ENCODE measurements at regions not wholly inside any gene's neighbourhood (a gene's known extent, or its start where the extent isn't known, plus 50 kb on each side); places are given as distances from the start of the nearest gene placed in this dataset.
"Not testable (repeated sequence)": the region's sequence is repeated elsewhere in the genome, so short reads cannot be mapped to it uniquely, and the experiment has no call there.

GRCh38 chr10:18860186-18860585 lies 188.4 kb upstream of the MALRD1 start:
- in situ Hi-C loops (cut with HindIII; ENCODE audit: low pct_unique_long_range_greater_than_20kb, low sequenced_read_pairs), result no loop called here
- no peak for DNase-seq (ENCODE audit: low read depth, low spot score)

- in situ Hi-C loops (cut with HindIII; ENCODE audit: low pct_unique_long_range_greater_than_20kb, low sequenced_read_pairs), result no loop called here
- no peak for DNase-seq (ENCODE audit: low read depth, low spot score)
These were observed 187.9 kb upstream of the MALRD1 start for GRCh38 chr10:18860631-18861240.

GRCh38 chr10:18861382-18861781 lies 187.2 kb upstream of the MALRD1 start:
- no peak for DNase-seq (ENCODE audit: low read depth, low spot score)
- in situ Hi-C loops (cut with HindIII; ENCODE audit: low pct_unique_long_range_greater_than_20kb, low sequenced_read_pairs), result no loop called here

DNA sequence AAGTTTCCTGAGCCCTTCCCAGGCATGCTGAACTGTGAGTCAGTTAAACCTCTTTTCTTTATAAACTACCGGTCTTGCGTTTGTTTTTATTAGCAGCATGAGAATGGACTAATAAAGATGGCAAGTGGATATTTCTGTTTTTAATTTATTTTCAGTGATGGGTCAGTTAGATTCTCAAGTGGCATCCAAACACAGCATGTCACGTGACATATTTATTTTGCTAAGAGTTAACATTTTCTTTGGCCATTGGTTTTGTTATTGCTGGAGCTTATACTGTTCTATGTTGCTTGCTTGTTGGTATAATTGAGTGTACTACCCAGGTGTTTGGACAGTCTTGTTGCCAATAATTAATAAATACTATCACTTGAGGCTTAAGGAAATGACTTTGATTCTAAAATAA lies 181.7 kb upstream of the MALRD1 start:
- in situ Hi-C loops (cut with HindIII; ENCODE audit: low pct_unique_long_range_greater_than_20kb, low sequenced_read_pairs), result no loop called here
- no peak for DNase-seq (ENCODE audit: low read depth, low spot score)

GRCh38 chr10:18868919-18869318 lies 179.7 kb upstream of the MALRD1 start:
- DNase-seq (ENCODE audit: low read depth, low spot score), result no peak
- in situ Hi-C loops (cut with HindIII; ENCODE audit: low pct_unique_long_range_greater_than_20kb, low sequenced_read_pairs), result no loop called here

DNA sequence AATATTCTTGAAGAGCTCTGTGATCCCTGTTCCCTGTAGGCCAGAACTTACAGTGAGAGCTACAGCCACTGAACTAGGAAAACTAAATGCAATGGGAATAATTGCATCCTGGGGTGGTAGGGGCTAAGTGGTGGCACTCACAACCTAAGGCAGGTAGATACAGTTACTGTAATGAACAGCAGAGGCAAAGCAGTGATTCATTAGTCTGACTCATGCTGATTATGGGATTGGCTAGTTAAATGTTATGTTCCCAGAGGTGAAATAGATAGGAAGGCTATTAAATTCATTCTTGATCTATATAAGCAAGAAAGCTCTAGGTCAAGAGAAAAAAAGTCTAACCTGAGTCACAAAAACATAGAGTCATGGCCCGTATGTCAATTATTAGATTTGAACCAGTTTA lies 173.1 kb upstream of the MALRD1 start:
- DNase-seq (ENCODE audit: low read depth, low spot score), result no peak
- in situ Hi-C loops (cut with HindIII; ENCODE audit: low pct_unique_long_range_greater_than_20kb, low sequenced_read_pairs), result no loop called here

DNA sequence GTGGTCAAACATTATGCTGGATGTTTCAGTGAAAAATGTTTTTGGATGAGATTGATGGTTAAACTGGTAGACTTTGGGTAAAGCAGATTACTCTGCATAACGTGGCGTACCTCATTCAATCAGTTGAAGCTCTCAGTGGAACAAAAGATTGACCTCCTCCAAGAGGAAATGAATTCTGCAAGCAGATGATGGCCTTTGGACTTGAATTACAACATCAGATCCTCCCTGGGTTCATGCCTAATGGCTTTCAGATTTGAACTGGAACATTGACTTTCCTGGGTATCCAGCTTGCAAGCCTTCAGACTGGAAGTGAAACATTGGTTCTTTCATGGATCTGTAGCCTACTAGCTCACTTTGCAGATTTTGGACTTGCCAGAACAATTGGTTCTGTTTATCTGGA lies 169.3 kb upstream of the MALRD1 start:
- in situ Hi-C loops (cut with HindIII; ENCODE audit: low pct_unique_long_range_greater_than_20kb, low sequenced_read_pairs), result no loop called here
- DNase-seq (ENCODE audit: low read depth, low spot score), result no peak

DNA sequence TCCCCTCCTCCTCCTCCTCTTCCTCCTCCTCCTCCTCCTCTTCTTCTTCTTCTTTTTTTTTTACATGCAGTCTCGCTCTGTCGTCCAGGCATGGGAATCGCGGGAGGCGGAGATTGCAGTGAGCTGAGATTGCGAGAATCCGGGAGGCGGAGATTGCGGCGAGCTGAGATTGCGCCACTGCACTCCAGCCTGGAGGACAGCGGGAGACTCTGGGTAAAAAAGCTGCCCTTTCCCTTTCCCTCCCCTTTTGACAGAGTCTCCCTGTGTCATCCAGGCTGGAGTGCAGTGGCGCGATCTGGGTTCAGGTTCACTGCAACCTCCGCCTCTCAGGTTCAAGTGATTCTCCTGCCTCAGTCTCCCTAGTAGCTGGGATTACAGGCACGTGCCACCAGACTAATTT lies 168.1 kb upstream of the MALRD1 start:
- in situ Hi-C loops (cut with HindIII; ENCODE audit: low pct_unique_long_range_greater_than_20kb, low sequenced_read_pairs), result no loop called here
- DNase-seq (ENCODE audit: low read depth, low spot score), result peak; percentile 49

DNA sequence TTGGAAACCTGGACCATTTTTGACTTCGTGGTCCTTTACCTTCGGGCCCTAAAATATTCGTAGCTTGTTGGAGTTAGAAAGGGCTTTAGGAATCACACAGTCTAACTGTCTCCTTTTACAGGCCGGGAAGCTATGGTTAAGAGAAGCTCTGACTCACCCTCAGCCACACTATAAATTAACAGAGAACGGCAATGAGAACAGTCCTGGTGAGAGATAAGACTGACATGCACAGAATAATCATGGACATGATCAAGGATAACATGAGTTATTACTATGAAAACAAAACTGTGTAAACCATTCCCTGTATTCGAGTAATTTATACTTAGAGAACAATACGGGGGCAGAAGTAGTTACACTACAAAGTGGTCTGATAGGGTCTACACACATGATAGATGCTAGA lies 162.5 kb upstream of the MALRD1 start:
- in situ Hi-C loops (cut with HindIII; ENCODE audit: low pct_unique_long_range_greater_than_20kb, low sequenced_read_pairs), result no loop called here
- DNase-seq (ENCODE audit: low read depth, low spot score), result no peak

GRCh38 chr10:18906636-18907035 lies 142.0 kb upstream of the MALRD1 start:
- DNase-seq (ENCODE audit: low read depth, low spot score), result no peak
- in situ Hi-C loops (cut with HindIII; ENCODE audit: low pct_unique_long_range_greater_than_20kb, low sequenced_read_pairs), result no loop called here

DNA sequence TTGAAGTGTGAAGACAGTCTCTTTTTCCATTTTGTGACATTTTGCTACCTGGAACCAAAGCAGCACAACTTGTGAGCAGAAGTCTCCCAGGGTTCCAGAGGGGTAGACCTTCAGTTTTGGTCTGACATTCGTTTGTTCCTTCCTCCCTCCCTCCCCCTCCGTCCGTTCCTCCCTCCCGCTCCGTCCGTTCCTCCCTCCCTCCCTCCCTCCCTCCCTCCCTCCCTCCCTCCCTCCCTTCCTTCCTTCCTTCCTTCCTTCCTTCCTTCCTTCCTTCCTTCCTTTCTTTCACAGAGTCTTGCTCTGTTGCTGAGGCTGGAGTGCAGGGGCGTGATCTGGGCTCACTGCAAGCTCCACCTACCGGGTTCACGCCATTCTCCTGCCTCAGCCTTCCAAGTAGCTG lies 131.2 kb upstream of the MALRD1 start:
- DNase-seq (ENCODE audit: low read depth, low spot score); in situ Hi-C loops (cut with HindIII; ENCODE audit: low pct_unique_long_range_greater_than_20kb, low sequenced_read_pairs): not testable (repeated sequence)

- in situ Hi-C loops (cut with HindIII; ENCODE audit: low pct_unique_long_range_greater_than_20kb, low sequenced_read_pairs), result no loop called here
- DNase-seq (ENCODE audit: low read depth, low spot score), result no peak
These were observed 130.1 kb upstream of the MALRD1 start for GRCh38 chr10:18918532-18918931.

DNA sequence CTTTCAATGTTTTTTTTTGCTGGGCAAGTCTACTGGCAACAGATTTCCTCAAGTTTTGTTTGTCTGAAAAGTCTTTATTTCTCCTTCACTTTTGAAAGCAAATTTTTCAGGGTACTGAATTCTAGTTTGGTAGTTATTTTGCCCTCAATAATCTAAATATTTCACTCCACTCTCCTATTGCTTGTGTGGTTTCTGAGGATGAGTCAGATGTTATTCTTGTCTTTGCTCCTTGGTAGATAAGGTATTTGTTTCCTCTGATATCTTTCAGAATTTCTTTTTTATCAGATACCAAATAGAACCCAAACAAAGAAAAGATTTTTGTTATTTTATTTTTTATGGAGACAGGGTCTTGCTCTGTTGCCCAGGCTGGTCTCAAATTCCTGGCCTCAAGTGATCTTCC lies 99.2 kb upstream of the MALRD1 start:
- in situ Hi-C loops (cut with HindIII; ENCODE audit: low pct_unique_long_range_greater_than_20kb, low sequenced_read_pairs), result no loop called here
- no peak for DNase-seq (ENCODE audit: low read depth, low spot score)

GRCh38 chr10:18951072-18951823 lies 97.4 kb upstream of the MALRD1 start:
- DNase-seq (ENCODE audit: low read depth, low spot score); in situ Hi-C loops (cut with HindIII; ENCODE audit: low pct_unique_long_range_greater_than_20kb, low sequenced_read_pairs): not testable (repeated sequence)

DNA sequence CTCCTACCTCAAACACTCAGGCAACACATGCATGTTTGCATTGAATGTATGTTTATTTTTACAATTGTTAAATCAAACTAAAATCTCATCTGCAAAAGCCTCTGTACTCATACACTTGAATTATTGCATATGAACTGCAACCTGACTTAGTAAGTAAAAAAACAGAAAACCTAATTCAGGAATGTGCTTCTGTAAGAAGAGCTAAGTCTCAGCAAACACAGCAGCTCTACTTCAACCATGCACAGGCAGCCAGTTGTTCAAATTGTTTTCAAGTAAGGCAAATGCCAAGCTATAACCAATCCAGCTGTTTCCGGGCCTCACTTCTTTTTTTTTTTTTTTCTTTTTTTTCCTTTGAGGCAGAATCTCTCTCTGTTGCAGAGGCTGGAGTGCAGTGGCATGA lies 93.5 kb upstream of the MALRD1 start:
- no peak for DNase-seq (ENCODE audit: low read depth, low spot score)
- in situ Hi-C loops (cut with HindIII; ENCODE audit: low pct_unique_long_range_greater_than_20kb, low sequenced_read_pairs), result no loop called here

GRCh38 chr10:18959369-18959768 lies 89.2 kb upstream of the MALRD1 start:
- DNase-seq (ENCODE audit: low read depth, low spot score), result no peak
- in situ Hi-C loops (cut with HindIII; ENCODE audit: low pct_unique_long_range_greater_than_20kb, low sequenced_read_pairs), result no loop called here

GRCh38 chr10:18960466-18961079 lies 88.0 kb upstream of the MALRD1 start:
- in situ Hi-C loops (cut with HindIII; ENCODE audit: low pct_unique_long_range_greater_than_20kb, low sequenced_read_pairs), result no loop called here
- no peak for DNase-seq (ENCODE audit: low read depth, low spot score)

- DNase-seq (ENCODE audit: low read depth, low spot score), result no peak
- in situ Hi-C loops (cut with HindIII; ENCODE audit: low pct_unique_long_range_greater_than_20kb, low sequenced_read_pairs), result no loop called here
These were observed 80.4 kb upstream of the MALRD1 start for GRCh38 chr10:18968159-18968558.

- in situ Hi-C loops (cut with HindIII; ENCODE audit: low pct_unique_long_range_greater_than_20kb, low sequenced_read_pairs), result no loop called here
- DNase-seq (ENCODE audit: low read depth, low spot score), result no peak
These were observed 71.8 kb upstream of the MALRD1 start for GRCh38 chr10:18976696-18977251.

All from SK-MEL-5 (cell line).